Panc1 (cell line): ENCODE measurements at regions not wholly inside any gene's neighbourhood (a gene's known extent, or its start where the extent isn't known, plus 50 kb on each side); places are given as distances from the start of the nearest gene placed in this dataset.

Experiments
- ATAC-seq: fragments of 200-7000 bp; cut with Tn5 transposase; 2 replicates; pipeline ENCODE4 v1.9.1; 2020; ENCODE audit warnings: mild to moderate bottlenecking, moderate library complexity
- BruUV-seq: library from RNA; stranded (reverse); fragments of 400-500 nt; replicated peaks from 2 replicates; lab custom pipeline; 2021; lab: Mats Ljungman, UMichigan
- CTCF ChIA-PET: fragments of 300-600 bp; sonication (Branson Sonifier 250); formaldehyde crosslinking; loops from one replicate; lab custom pipeline; 2022; ENCODE audit warnings: antibody characterized with exemption; lab: Charles Lee
- POLR2A ChIA-PET: fragments of 300-600 bp; sonication (Branson Sonifier 250); formaldehyde crosslinking; loops from one replicate; lab custom pipeline; 2022; ENCODE audit warnings: antibody characterized with exemption; lab: Charles Lee
- DNase-seq: peaks from one replicate; pipeline ENCODE4 v3.0.0-alpha.2; 2010; ENCODE audit warnings: low read depth, low spot score
- H3K27ac ChIP-seq: 2 replicates; pipeline ENCODE4 v1.5.1; 2011; ENCODE audit warnings: mild to moderate bottlenecking, low read length, inconsistent platforms
- H3K27me3 ChIP-seq: fragments of 200-500 bp; sonication (Bioruptor generic); 2 replicates; pipeline ENCODE4 v1.6.0; 2014; ENCODE audit warnings: low read length, inconsistent platforms; ENCODE audit not compliant: control insufficient read depth, insufficient read depth
- H3K36me3 ChIP-seq: fragments of 200-500 bp; sonication (Bioruptor generic); 2 replicates; pipeline ENCODE4 v1.5.1; 2014; ENCODE audit warnings: inconsistent platforms, mild to moderate bottlenecking, low read length, moderate library complexity; ENCODE audit not compliant: control insufficient read depth, insufficient read depth
- H3K4me1 ChIP-seq: 2 replicates; pipeline ENCODE4 v1.5.1; 2011; ENCODE audit warnings: inconsistent platforms, mild to moderate bottlenecking, low read length, moderate library complexity; ENCODE audit not compliant: control insufficient read depth, insufficient read depth
- H3K4me3 ChIP-seq, 2 experiments: 2 replicates each; pipeline ENCODE4 v1.5.1; 2011 to 2012; ENCODE audit warnings: low read depth in 2 of 2, low read length in 2 of 2, mild to moderate bottlenecking in 2 of 2, inconsistent platforms in 1 of 2, moderate library complexity in 1 of 2
- H3K9me3 ChIP-seq: fragments of 200-500 bp; sonication (Bioruptor generic); 2 replicates; pipeline ENCODE4 v1.5.1; 2014; ENCODE audit warnings: low read depth, mild to moderate bottlenecking, inconsistent platforms, low read length, moderate library complexity; ENCODE audit not compliant: control insufficient read depth, insufficient read depth
- CTCF ChIP-seq: fragments of 450-650 bp; IDR thresholded peaks from 2 replicates; pipeline ENCODE4 v1.5.1; 2017; ENCODE audit warnings: mild to moderate bottlenecking
- POLR2AphosphoS5 ChIP-seq: IDR thresholded peaks from 2 replicates; pipeline ENCODE4 v1.6.1; 2012; ENCODE audit warnings: mild to moderate bottlenecking, low read depth, low read length, moderate library complexity
- REST ChIP-seq, 2 experiments: IDR thresholded peaks; 2 replicates each; pipeline ENCODE4 v1.6.1; 2011 to 2012; ENCODE audit warnings: low read depth in 2 of 2, control low read depth in 1 of 2, low read length in 1 of 2, mild to moderate bottlenecking in 1 of 2, moderate library complexity in 1 of 2; ENCODE audit not compliant: insufficient read depth in 1 of 2
- SIN3A ChIP-seq: IDR thresholded peaks from 2 replicates; pipeline ENCODE4 v1.6.1; 2012; ENCODE audit warnings: low read depth, mild to moderate bottlenecking, low read length, moderate library complexity, borderline replicate concordance; ENCODE audit not compliant: insufficient read depth
- TCF7L2 ChIP-seq: IDR thresholded peaks from 2 replicates; pipeline ENCODE4 v1.6.1; 2011; ENCODE audit warnings: mild to moderate bottlenecking, low read depth, low read length, inconsistent platforms
- in situ Hi-C: cut with HindIII; loops from 2 replicates; pipeline ENCODE4 v1.10.0; 2016; ENCODE audit warnings: low sequenced_read_pairs, low pct_unique_long_range_greater_than_20kb
- intact Hi-C: fragments of 100-400 bp; cut with micrococcal nuclease; formaldehyde crosslinking; loops from one replicate; pipeline ENCODE4 v1.10.0; 2022; ENCODE audit not compliant: unreplicated experiment

- ChIA-PET CTCF (no interaction called here), POLR2A (interaction anchor here (0.7 kb wide), 1 partner anchor 111 kb away, joined by 3 read pairs; no protein-coding TSS in a partner anchor)
- H3K36me3 ChIP-seq: no peaks in the 10 kb centered on the region
- H3K4me1 ChIP-seq: no peaks in the 10 kb centered on the region
- H3K27me3 ChIP-seq: no peaks in the 10 kb centered on the region
- intact Hi-C loops: no loop called here
- H3K9me3 ChIP-seq: no peaks in the 10 kb centered on the region
- no peak overlapping the region for H3K27ac ChIP-seq
- ATAC-seq (no peak), DNase-seq (no peak)
- TF ChIP-seq REST (IDR thresholded peaks at IDR 0.05; ENCODE audit: insufficient read depth in 1 of 2, low read depth in 2 of 2, low read length in 1 of 2) (no peak), TCF7L2 (no peak), SIN3A (no peak), POLR2AphosphoS5 (no peak)
- no peak overlapping the region for H3K4me3 ChIP-seq
- BruUV-seq: no TSS peak
- in situ Hi-C loops: no loop called here
These were observed 365.0 kb downstream of the MIAT start for GRCh38 chr22:27022274-27022895.

DNA sequence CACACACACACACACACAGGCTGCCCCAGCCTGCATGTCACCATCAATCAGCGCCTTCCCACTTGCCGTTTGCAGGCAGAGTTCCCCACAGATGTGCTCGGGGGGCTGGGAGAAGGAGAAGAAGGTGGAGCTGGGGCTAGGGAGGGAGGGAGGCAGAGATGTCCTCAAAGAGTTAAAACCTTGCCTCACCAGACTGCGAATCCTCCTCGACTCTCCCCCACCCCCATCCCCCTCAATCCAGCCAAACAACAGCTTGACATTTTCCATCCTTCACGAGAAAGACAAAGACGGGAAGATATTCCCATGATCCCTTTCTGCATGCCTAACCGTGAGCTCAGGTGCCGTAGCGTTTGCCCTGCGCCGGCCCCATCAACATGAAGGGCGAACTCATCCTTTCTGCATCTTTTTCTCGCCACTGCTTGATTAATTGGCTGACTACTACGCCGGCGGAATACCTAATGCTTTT lies 365.5 kb downstream of the MIAT start:
- intact Hi-C loops (no loop called here), in situ Hi-C loops (no loop called here)
- no TSS peak for BruUV-seq
- Histone ChIP-seq H3K4me3 (no peak overlapping the region), H3K9me3 (no peaks in the 10 kb centered on the region), H3K27ac (no peak overlapping the region), H3K27me3 (no peaks in the 10 kb centered on the region), H3K36me3 (no peaks in the 10 kb centered on the region), H3K4me1 (no peaks in the 10 kb centered on the region)
- no peak for ATAC-seq
- TF ChIP-seq TCF7L2: no peak
- no peak for TF ChIP-seq POLR2AphosphoS5
- no peak for TF ChIP-seq SIN3A
- TF ChIP-seq REST (IDR thresholded peaks at IDR 0.05; ENCODE audit: insufficient read depth in 1 of 2, low read depth in 2 of 2, low read length in 1 of 2): no peak
- TF ChIP-seq CTCF: no peak
- DNase-seq: no peak
- ChIA-PET POLR2A (interaction anchor here (0.7 kb wide), 1 partner anchor 111 kb away, joined by 3 read pairs; no protein-coding TSS in a partner anchor), CTCF (no interaction called here)
